ENCODE measurements at regions not wholly inside any gene's neighbourhood (a gene's known extent, or its start where the extent isn't known, plus 50 kb on each side); places are given as distances from the start of the nearest gene placed in this dataset.

DNA sequence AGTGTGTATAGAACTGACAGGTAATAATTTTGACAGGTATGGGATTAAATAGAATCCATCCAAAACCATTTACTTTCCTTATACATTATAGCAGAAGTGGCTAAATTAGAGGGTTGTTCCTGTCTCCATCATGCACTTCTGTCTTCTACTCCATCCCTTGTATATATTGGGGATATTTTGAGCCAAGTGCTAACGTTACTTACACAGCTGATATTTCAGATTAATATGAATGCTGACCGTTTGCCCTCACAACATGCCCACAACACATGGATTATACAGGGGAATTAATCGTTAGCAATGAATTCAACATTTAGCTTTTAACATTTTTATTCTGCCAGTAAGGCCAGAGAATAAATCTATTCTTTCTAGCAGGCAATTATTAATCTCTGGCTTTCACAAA lies 1125.0 kb upstream of the FAM98A start:
- TF ChIP-seq EZH2 (IDR thresholded peaks at IDR 0.05; ENCODE audit: borderline replicate concordance, insufficient read depth, low read length, poor library complexity, severe bottlenecking) (no peak), CTCF (IDR thresholded peaks at IDR 0.05; ENCODE audit: poor library complexity, severe bottlenecking) (no peak), MXI1 (conservative IDR thresholded peaks at IDR 0.05; ENCODE audit: poor library complexity, severe bottlenecking) (no peak), TAF1 (IDR thresholded peaks at IDR 0.05; ENCODE audit: low read depth) (no peak), POLR2AphosphoS5 (IDR thresholded peaks at IDR 0.05) (no peak), EP300 (conservative IDR thresholded peaks at IDR 0.05; ENCODE audit: poor library complexity, severe bottlenecking) (no peak)
